SU-DHL-6 (cell line): ENCODE measurements at regions not wholly inside any gene's neighbourhood (a gene's known extent, or its start where the extent isn't known, plus 50 kb on each side); places are given as distances from the start of the nearest gene placed in this dataset.

Experiments
- H2AFZ ChIP-seq: fragments of 200-600 bp; sonication (generic); 2 replicates; pipeline ENCODE4 v1.6.1; 2014; ENCODE audit warnings: low read depth, mild to moderate bottlenecking, moderate library complexity, mixed read lengths, antibody characterized with exemption, low read length; ENCODE audit not compliant: severe bottlenecking
- H3F3A ChIP-seq: fragments of 200-600 bp; shearing (Covaris generic); 2 replicates; pipeline ENCODE4 v1.6.0; 2016; ENCODE audit warnings: antibody characterized with exemption, mild to moderate bottlenecking; ENCODE audit not compliant: insufficient read depth
- H3K27ac ChIP-seq: fragments of 200-600 bp; sonication (generic); 2 replicates; pipeline ENCODE4 v1.5.1; 2016; ENCODE audit warnings: low read depth, mild to moderate bottlenecking, low read length, moderate library complexity, mixed read lengths
- H3K27me3 ChIP-seq: fragments of 200-600 bp; sonication (generic), shearing (Covaris generic); 2 replicates; pipeline ENCODE4 v1.6.0; 2014; ENCODE audit warnings: mild to moderate bottlenecking, low read length
- H3K36me3 ChIP-seq: fragments of 200-600 bp; sonication (generic); 2 replicates; pipeline ENCODE4 v1.6.1; 2014; ENCODE audit warnings: mild to moderate bottlenecking, low read length, mixed read lengths
- H3K4me2 ChIP-seq: fragments of 300-600, 200-600 bp; shearing (Covaris generic), sonication (generic); 2 replicates; pipeline ENCODE4 v1.6.0; 2014; ENCODE audit warnings: low read length, low read depth, mild to moderate bottlenecking; ENCODE audit not compliant: poor library complexity, severe bottlenecking
- H3K4me3 ChIP-seq: fragments of 200-600 bp; sonication (generic); 2 replicates; pipeline ENCODE4 v1.5.1; 2014; ENCODE audit warnings: antibody characterized with exemption, low read length, mild to moderate bottlenecking, mixed read lengths; ENCODE audit not compliant: insufficient read depth, poor library complexity, severe bottlenecking
- H3K79me2 ChIP-seq: fragments of 200-600 bp; sonication (generic); 2 replicates; pipeline ENCODE4 v1.6.1; 2014; ENCODE audit warnings: mild to moderate bottlenecking, low read length, moderate library complexity; ENCODE audit not compliant: insufficient read depth
- H3K9ac ChIP-seq: fragments of 200-600 bp; sonication (generic); 2 replicates; pipeline ENCODE4 v1.7.0; 2014; ENCODE audit warnings: mild to moderate bottlenecking, low read length
- H3K9me2 ChIP-seq: fragments of 200-600 bp; sonication (generic); replicated peaks from 2 replicates; pipeline ENCODE4 v1.6.1; 2014; ENCODE audit warnings: low read length; ENCODE audit not compliant: insufficient read depth
- H3K9me3 ChIP-seq: fragments of 200-600 bp; sonication (generic); 2 replicates; pipeline ENCODE4 v1.6.1; 2014; ENCODE audit warnings: low read length, mixed read lengths; ENCODE audit not compliant: insufficient read depth
- H4K20me1 ChIP-seq: fragments of 200-600 bp; sonication (generic); 2 replicates; pipeline ENCODE4 v1.6.1; 2014; ENCODE audit warnings: low read depth, mild to moderate bottlenecking, antibody characterized with exemption, low read length, moderate library complexity, mixed read lengths
- CTCF ChIP-seq: fragments of 200-600 bp; sonication (generic); IDR thresholded peaks from one replicate; pipeline ENCODE4 v1.5.1; 2017; ENCODE audit warnings: antibody characterized with exemption, mild to moderate bottlenecking, low read length, moderate library complexity; ENCODE audit not compliant: insufficient read depth, poor library complexity, severe bottlenecking
- EZH2phosphoT487 ChIP-seq: fragments of 200-600 bp; sonication (generic), shearing (Covaris generic); conservative IDR thresholded peaks from 2 replicates; pipeline ENCODE4 v1.6.1; 2018; ENCODE audit warnings: mild to moderate bottlenecking, antibody characterized with exemption, low read length, moderate library complexity, mixed read lengths

- H3K4me2 ChIP-seq = no peak overlapping the region
- no peaks in the 10 kb centered on the region for H3K9me3 ChIP-seq
- no peaks in the 10 kb centered on the region for H3K36me3 ChIP-seq
- no peaks in the 10 kb centered on the region for H3K27me3 ChIP-seq
- H3K9ac ChIP-seq = no peak overlapping the region
- no peak overlapping the region for H2AFZ ChIP-seq
- no peak overlapping the region for H3K27ac ChIP-seq
- no peaks in the 10 kb centered on the region for H3F3A ChIP-seq
- no peaks in the 10 kb centered on the region for H4K20me1 ChIP-seq
- H3K79me2 ChIP-seq = no peaks in the 10 kb centered on the region
- no peaks in the 10 kb centered on the region for H3K9me2 ChIP-seq
- no peak overlapping the region for H3K4me3 ChIP-seq
- no peak for TF ChIP-seq CTCF
- no peak for TF ChIP-seq EZH2phosphoT487
These were observed 265.4 kb upstream of the PLET1 start for GRCh38 chr11:112525844-112526590.

GRCh38 chr11:112526699-112527416 lies 266.2 kb upstream of the PLET1 start:
- no peaks in the 10 kb centered on the region for H3K36me3 ChIP-seq
- H4K20me1 ChIP-seq = no peaks in the 10 kb centered on the region
- H3K9ac ChIP-seq = no peak overlapping the region
- H3K4me3 ChIP-seq = no peak overlapping the region
- no peak overlapping the region for H2AFZ ChIP-seq
- no peak for TF ChIP-seq EZH2phosphoT487
- TF ChIP-seq CTCF = no peak
- no peaks in the 10 kb centered on the region for H3K27me3 ChIP-seq
- no peak overlapping the region for H3K4me2 ChIP-seq
- no peaks in the 10 kb centered on the region for H3K9me3 ChIP-seq
- no peaks in the 10 kb centered on the region for H3F3A ChIP-seq
- H3K27ac ChIP-seq = no peak overlapping the region
- H3K9me2 ChIP-seq = no peaks in the 10 kb centered on the region
- no peaks in the 10 kb centered on the region for H3K79me2 ChIP-seq

GRCh38 chr11:112529071-112529470 lies 268.4 kb upstream of the PLET1 start:
- H3K27me3 ChIP-seq = no peaks in the 10 kb centered on the region
- H3K4me2 ChIP-seq = no peak overlapping the region
- no peaks in the 10 kb centered on the region for H3K9me2 ChIP-seq
- TF ChIP-seq CTCF = no peak
- no peak for TF ChIP-seq EZH2phosphoT487
- H3K4me3 ChIP-seq = no peak overlapping the region
- no peak overlapping the region for H3K27ac ChIP-seq
- H2AFZ ChIP-seq = no peak overlapping the region
- no peaks in the 10 kb centered on the region for H3K79me2 ChIP-seq
- no peaks in the 10 kb centered on the region for H3F3A ChIP-seq
- no peaks in the 10 kb centered on the region for H4K20me1 ChIP-seq
- no peak overlapping the region for H3K9ac ChIP-seq
- H3K9me3 ChIP-seq = no peaks in the 10 kb centered on the region
- no peaks in the 10 kb centered on the region for H3K36me3 ChIP-seq
